ENCODE measurements at regions not wholly inside any gene's neighbourhood (a gene's known extent, or its start where the extent isn't known, plus 50 kb on each side); places are given as distances from the start of the nearest gene placed in this dataset.

- intact Hi-C loops (cut with micrococcal nuclease; ENCODE audit: unreplicated experiment) = no loop called here
- WGBS (ENCODE audit: insufficient coverage, insufficient replicate concordance, low lambda C conversion rate, missing lambda C conversion rate) = 3% methylated on average over 8 of the region's 8 CpGs
Measured at GRCh38 chr2:118473846-118474540, 373.5 kb downstream of the EN1 start.

DNA sequence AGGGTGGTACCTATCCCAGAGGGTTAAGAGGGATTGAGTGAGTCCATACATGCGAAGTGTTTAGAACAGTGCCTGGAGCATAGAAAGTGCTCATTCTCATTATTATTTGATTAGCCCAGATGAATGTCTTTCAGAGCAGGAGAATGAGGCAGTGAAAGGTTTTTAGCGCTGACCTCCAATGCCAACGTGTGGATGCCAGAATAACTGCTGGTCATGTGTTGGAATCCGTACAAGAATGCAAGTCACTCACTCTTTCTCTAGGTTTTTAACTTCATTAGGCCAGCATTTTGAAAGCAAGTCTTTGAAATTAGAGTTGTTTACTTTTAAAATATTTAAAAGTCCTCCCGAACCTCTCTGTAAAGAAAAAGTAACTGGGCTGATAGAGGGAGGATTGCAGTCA lies 374.2 kb downstream of the EN1 start:
- FAIRE-seq = no peak
- no peaks in the 10 kb centered on the region for H3K4me1 ChIP-seq (ENCODE audit: control insufficient read depth, insufficient read depth, low read length)
- in situ Hi-C loops (cut with MboI) (no loop called here), intact Hi-C loops (cut with micrococcal nuclease; ENCODE audit: unreplicated experiment) (no loop called here)
- H3K9ac ChIP-seq (ENCODE audit: control insufficient read depth, insufficient read depth, low read length) = no peak overlapping the region
- no peaks in the 10 kb centered on the region for H3K79me2 ChIP-seq (ENCODE audit: control insufficient read depth, insufficient read depth, low read length)
- RAD21 ChIA-PET (ENCODE audit: unreplicated experiment) = no interaction called here
- POLR2A ChIA-PET = no interaction called here
- no peak overlapping the region for H3K27ac ChIP-seq (ENCODE audit: control insufficient read depth, insufficient read depth)
- SMC1A ChIA-PET (ENCODE audit: uncharacterized antibody, unreplicated experiment) = no interaction called here
- H2AFZ ChIP-seq (ENCODE audit: control insufficient read depth, low read depth, low read length) = no peak overlapping the region
- H3K9me3 ChIP-seq (replicated peaks; ENCODE audit: control insufficient read depth, insufficient read depth, low read length) = no peaks in the 10 kb centered on the region
- no peak overlapping the region for H3K4me2 ChIP-seq (ENCODE audit: control insufficient read depth, insufficient read depth)
- no peaks in the 10 kb centered on the region; a peak in 1 of 4 replicates for H3K27me3 ChIP-seq (replicated peaks in 1 of 2; ENCODE audit: control insufficient read depth in 2 of 2, insufficient read depth in 2 of 2, low read length in 1 of 2)
- no peak for DNase-seq (ENCODE audit: low read depth, low spot score)
- H3K4me3 ChIP-seq = no peak overlapping the region
- no peaks in the 10 kb centered on the region for H3K36me3 ChIP-seq (ENCODE audit: control insufficient read depth in 2 of 2, insufficient read depth in 2 of 2, low read length in 1 of 2)
- ATAC-seq = no peak
- BruUV-seq (replicated peaks) = no TSS peak
- CTCF ChIA-PET = no interaction called here
- WGBS (ENCODE audit: insufficient coverage, insufficient replicate concordance, low lambda C conversion rate, missing lambda C conversion rate) = 32% methylated on average over 5 of the region's 5 CpGs
- no peaks in the 10 kb centered on the region for H4K20me1 ChIP-seq (ENCODE audit: control insufficient read depth, insufficient read depth)
- no peak for TF ChIP-seq PML (IDR thresholded peaks at IDR 0.05; ENCODE audit: low read length)
- TF ChIP-seq, protein P1, sequence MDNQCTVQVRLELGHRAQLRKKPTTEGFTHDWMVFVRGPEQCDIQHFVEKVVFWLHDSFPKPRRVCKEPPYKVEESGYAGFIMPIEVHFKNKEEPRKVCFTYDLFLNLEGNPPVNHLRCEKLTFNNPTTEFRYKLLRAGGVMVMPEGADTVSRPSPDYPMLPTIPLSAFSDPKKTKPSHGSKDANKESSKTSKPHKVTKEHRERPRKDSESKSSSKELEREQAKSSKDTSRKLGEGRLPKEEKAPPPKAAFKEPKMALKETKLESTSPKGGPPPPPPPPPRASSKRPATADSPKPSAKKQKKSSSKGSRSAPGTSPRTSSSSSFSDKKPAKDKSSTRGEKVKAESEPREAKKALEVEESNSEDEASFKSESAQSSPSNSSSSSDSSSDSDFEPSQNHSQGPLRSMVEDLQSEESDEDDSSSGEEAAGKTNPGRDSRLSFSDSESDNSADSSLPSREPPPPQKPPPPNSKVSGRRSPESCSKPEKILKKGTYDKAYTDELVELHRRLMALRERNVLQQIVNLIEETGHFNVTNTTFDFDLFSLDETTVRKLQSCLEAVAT (IDR thresholded peaks at IDR 0.05) = no peak
- TF ChIP-seq SRF (IDR thresholded peaks at IDR 0.05; ENCODE audit: low read depth in 2 of 2, low read length in 2 of 2) = no peak
- no peak for TF ChIP-seq TARDBP (IDR thresholded peaks at IDR 0.05; ENCODE audit: borderline replicate concordance)
- TF ChIP-seq NFIC (IDR thresholded peaks at IDR 0.05; ENCODE audit: low read depth, low read length) = no peak
- TF ChIP-seq, protein P2, sequence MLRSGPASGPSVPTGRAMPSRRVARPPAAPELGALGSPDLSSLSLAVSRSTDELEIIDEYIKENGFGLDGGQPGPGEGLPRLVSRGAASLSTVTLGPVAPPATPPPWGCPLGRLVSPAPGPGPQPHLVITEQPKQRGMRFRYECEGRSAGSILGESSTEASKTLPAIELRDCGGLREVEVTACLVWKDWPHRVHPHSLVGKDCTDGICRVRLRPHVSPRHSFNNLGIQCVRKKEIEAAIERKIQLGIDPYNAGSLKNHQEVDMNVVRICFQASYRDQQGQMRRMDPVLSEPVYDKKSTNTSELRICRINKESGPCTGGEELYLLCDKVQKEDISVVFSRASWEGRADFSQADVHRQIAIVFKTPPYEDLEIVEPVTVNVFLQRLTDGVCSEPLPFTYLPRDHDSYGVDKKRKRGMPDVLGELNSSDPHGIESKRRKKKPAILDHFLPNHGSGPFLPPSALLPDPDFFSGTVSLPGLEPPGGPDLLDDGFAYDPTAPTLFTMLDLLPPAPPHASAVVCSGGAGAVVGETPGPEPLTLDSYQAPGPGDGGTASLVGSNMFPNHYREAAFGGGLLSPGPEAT (IDR thresholded peaks at IDR 0.05; ENCODE audit: low read depth) = no peak
- no peak for TF ChIP-seq RCOR1 (conservative IDR thresholded peaks at IDR 0.05; ENCODE audit: low read depth, low read length)
- TF ChIP-seq ZNF384 (IDR thresholded peaks at IDR 0.05; ENCODE audit: borderline replicate concordance, low read depth, low read length) = no peak
- TF ChIP-seq SMC3 (IDR thresholded peaks at IDR 0.05; ENCODE audit: borderline replicate concordance, low read length) = no peak
- TF ChIP-seq PBX3 (IDR thresholded peaks at IDR 0.05; ENCODE audit: insufficient replicate concordance, low read depth, low read length) = no peak
- TF ChIP-seq BHLHE40 (IDR thresholded peaks at IDR 0.05; ENCODE audit: borderline replicate concordance in 1 of 2, low read depth in 2 of 2, low read length in 1 of 2) = no peak
- no peak for TF ChIP-seq HDGF (IDR thresholded peaks at IDR 0.05)

More at GRCh38 chr2:118473846-118474540, 373.5 kb downstream of the EN1 start:
- Histone ChIP-seq H3K27me3 (replicated peaks in 1 of 2; ENCODE audit: control insufficient read depth in 2 of 2, insufficient read depth in 2 of 2, low read length in 1 of 2) (no peaks in the 10 kb centered on the region; a peak in 1 of 4 replicates), H3K27ac (ENCODE audit: control insufficient read depth, insufficient read depth) (no peak overlapping the region), H3K79me2 (ENCODE audit: control insufficient read depth, insufficient read depth, low read length) (no peaks in the 10 kb centered on the region), H3K4me3 (no peak overlapping the region), H3K4me1 (ENCODE audit: control insufficient read depth, insufficient read depth, low read length) (no peaks in the 10 kb centered on the region), H2AFZ (ENCODE audit: control insufficient read depth, low read depth, low read length) (no peak overlapping the region), H3K36me3 (ENCODE audit: control insufficient read depth in 2 of 2, insufficient read depth in 2 of 2, low read length in 1 of 2) (no peaks in the 10 kb centered on the region), H4K20me1 (ENCODE audit: control insufficient read depth, insufficient read depth) (no peaks in the 10 kb centered on the region), H3K4me2 (ENCODE audit: control insufficient read depth, insufficient read depth) (no peak overlapping the region), H3K9me3 (replicated peaks; ENCODE audit: control insufficient read depth, insufficient read depth, low read length) (no peaks in the 10 kb centered on the region), H3K9ac (ENCODE audit: control insufficient read depth, insufficient read depth, low read length) (no peak overlapping the region)
- TF ChIP-seq SMAD5 (IDR thresholded peaks at IDR 0.05; ENCODE audit: low read depth) = no peak
- no peak for TF ChIP-seq MEF2B (IDR thresholded peaks at IDR 0.05; ENCODE audit: partially characterized antibody, poor library complexity, severe bottlenecking)
- TF ChIP-seq CHD2 (IDR thresholded peaks at IDR 0.05; ENCODE audit: borderline replicate concordance, low read depth, low read length) = no peak
- no peak for TF ChIP-seq KLF5 (IDR thresholded peaks at IDR 0.05; ENCODE audit: partially characterized antibody)
- no peak for TF ChIP-seq NR2F1 (conservative IDR thresholded peaks at IDR 0.05)
- no peak for TF ChIP-seq RB1 (IDR thresholded peaks at IDR 0.05; ENCODE audit: borderline replicate concordance)
- ChIA-PET POLR2A (no interaction called here), RAD21 (ENCODE audit: unreplicated experiment) (no interaction called here), CTCF (no interaction called here), SMC1A (ENCODE audit: uncharacterized antibody, unreplicated experiment) (no interaction called here)
- DNase-seq (ENCODE audit: low read depth, low spot score) = no peak
- in situ Hi-C loops (cut with MboI) = no loop called here
- no TSS peak for BruUV-seq (replicated peaks)
- no peak for FAIRE-seq
- no peak for ATAC-seq

All from GM12878 (cell line).